Liver (tissue), 3 donors: ENCODE measurements at regions not wholly inside any gene's neighbourhood (a gene's known extent, or its start where the extent isn't known, plus 50 kb on each side); places are given as distances from the start of the nearest gene placed in this dataset.

Experiments
- FOXA1 ChIP-seq: IDR thresholded peaks from 2 replicates; pipeline ENCODE4 v1.6.1; 2016; ENCODE audit warnings: antibody characterized with exemption
- FOXA2 ChIP-seq: IDR thresholded peaks from 2 replicates; pipeline ENCODE4 v1.6.1; 2016; ENCODE audit warnings: antibody characterized with exemption
- GABPA ChIP-seq, 2 donors: IDR thresholded peaks in 1 of 2; conservative IDR thresholded peaks in 1 of 2; 2 replicates each; pipeline ENCODE4 v1.6.1; 2016; ENCODE audit warnings: antibody characterized with exemption in 2 of 2, mild to moderate bottlenecking in 1 of 2, moderate library complexity in 1 of 2
- NR2F2 ChIP-seq: IDR thresholded peaks from 2 replicates; pipeline ENCODE4 v1.6.1; 2016; ENCODE audit warnings: antibody characterized with exemption
- REST ChIP-seq: IDR thresholded peaks from 2 replicates; pipeline ENCODE4 v1.6.1; 2016; ENCODE audit warnings: antibody characterized with exemption, mild to moderate bottlenecking
- TAF1 ChIP-seq: conservative IDR thresholded peaks from 2 replicates; pipeline ENCODE4 v1.6.1; 2016; ENCODE audit warnings: antibody characterized with exemption, mild to moderate bottlenecking
- YY1 ChIP-seq: IDR thresholded peaks from 2 replicates; pipeline ENCODE4 v1.6.1; 2016; ENCODE audit warnings: antibody characterized with exemption, mild to moderate bottlenecking
- ZBTB33 ChIP-seq: IDR thresholded peaks from 2 replicates; pipeline ENCODE4 v1.6.1; 2016; ENCODE audit warnings: antibody characterized with exemption
- TF ChIP-seq, protein P1 (sequence below): fragments of 150-350 bp; IDR thresholded peaks from 2 replicates; pipeline ENCODE4 v1.5.1; 2017; ENCODE audit warnings: improper control_type of control experiment, low read depth, low read length; ENCODE audit not compliant: missing input control
- TF ChIP-seq, protein P2 (sequence below): IDR thresholded peaks from 2 replicates; pipeline ENCODE4 v1.6.1; 2016; ENCODE audit warnings: antibody characterized with exemption
- donor health status: healthy.
- donor health status: healthy.

DNA sequence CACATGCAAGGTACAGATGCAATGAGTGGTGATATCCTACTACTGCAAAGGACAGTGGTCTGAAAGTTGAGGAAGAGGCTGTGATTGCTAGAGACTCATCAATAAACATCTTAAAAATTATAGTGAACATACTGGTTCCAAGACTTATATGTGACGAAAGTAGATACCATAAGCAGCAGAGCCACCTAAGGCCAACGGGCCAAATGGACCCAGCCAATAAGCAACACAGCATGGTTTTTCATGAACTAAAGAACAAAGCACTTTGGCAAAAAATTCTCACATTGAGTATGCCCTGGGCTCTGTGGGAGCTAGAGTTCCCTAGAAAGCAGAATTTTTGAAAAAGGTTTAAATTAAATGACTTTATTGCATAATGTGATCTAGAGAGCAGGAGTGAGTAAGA lies 272.1 kb downstream of the SI start:
- TF ChIP-seq, protein P1, sequence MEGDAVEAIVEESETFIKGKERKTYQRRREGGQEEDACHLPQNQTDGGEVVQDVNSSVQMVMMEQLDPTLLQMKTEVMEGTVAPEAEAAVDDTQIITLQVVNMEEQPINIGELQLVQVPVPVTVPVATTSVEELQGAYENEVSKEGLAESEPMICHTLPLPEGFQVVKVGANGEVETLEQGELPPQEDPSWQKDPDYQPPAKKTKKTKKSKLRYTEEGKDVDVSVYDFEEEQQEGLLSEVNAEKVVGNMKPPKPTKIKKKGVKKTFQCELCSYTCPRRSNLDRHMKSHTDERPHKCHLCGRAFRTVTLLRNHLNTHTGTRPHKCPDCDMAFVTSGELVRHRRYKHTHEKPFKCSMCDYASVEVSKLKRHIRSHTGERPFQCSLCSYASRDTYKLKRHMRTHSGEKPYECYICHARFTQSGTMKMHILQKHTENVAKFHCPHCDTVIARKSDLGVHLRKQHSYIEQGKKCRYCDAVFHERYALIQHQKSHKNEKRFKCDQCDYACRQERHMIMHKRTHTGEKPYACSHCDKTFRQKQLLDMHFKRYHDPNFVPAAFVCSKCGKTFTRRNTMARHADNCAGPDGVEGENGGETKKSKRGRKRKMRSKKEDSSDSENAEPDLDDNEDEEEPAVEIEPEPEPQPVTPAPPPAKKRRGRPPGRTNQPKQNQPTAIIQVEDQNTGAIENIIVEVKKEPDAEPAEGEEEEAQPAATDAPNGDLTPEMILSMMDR: peak; percentile 5
- TF ChIP-seq GABPA (IDR thresholded peaks at IDR 0.05 in 1 of 2, conservative IDR thresholded peaks at IDR 0.05 in 1 of 2): no peak
- no peak for TF ChIP-seq YY1
- TF ChIP-seq TAF1: no peak
- no peak for TF ChIP-seq FOXA1
- no peak for TF ChIP-seq ZBTB33
- TF ChIP-seq, protein P2, sequence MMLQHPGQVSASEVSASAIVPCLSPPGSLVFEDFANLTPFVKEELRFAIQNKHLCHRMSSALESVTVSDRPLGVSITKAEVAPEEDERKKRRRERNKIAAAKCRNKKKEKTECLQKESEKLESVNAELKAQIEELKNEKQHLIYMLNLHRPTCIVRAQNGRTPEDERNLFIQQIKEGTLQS: no peak
- no peak for TF ChIP-seq REST
- TF ChIP-seq FOXA2: no peak
- TF ChIP-seq NR2F2: no peak
